Activated CD8-positive, alpha-beta memory T cell treated with anti-CD3 and anti-CD28 coated beads, Interleukin-2, amount 10 ng/mL, durations not matched to agents 7 days and 5 days (primary cell): ENCODE measurements at regions not wholly inside any gene's neighbourhood (a gene's known extent, or its start where the extent isn't known, plus 50 kb on each side); places are given as distances from the start of the nearest gene placed in this dataset.

Experiments
- ATAC-seq: fragments of 150-1000 bp; cut with Tn5 transposase; one replicate; pipeline ENCODE4 v1.10.0; 2021; ENCODE audit warnings: moderate library complexity
- CTCF ChIA-PET: fragments of 350-600 bp; sonication (Branson Sonifier 250); formaldehyde crosslinking; loops from one replicate; lab custom pipeline; 2021; ENCODE audit warnings: antibody characterized with exemption; lab: Charles Lee
- DNase-seq: peaks from one replicate; pipeline ENCODE4 v3.0.0-alpha.2; 2020
- H3K27ac Mint-ChIP-seq: one replicate; pipeline ENCODE4 v1.8.0; 2021; ENCODE audit warnings: mild to moderate bottlenecking, mixed read lengths
- H3K27me3 Mint-ChIP-seq: one replicate; pipeline ENCODE4 v1.8.0; 2021; ENCODE audit warnings: mixed read lengths
- H3K36me3 Mint-ChIP-seq: one replicate; pipeline ENCODE4 v1.8.0; 2021; ENCODE audit warnings: mild to moderate bottlenecking, mixed read lengths
- H3K4me1 Mint-ChIP-seq: one replicate; pipeline ENCODE4 v1.8.0; 2021; ENCODE audit warnings: mixed read lengths
- H3K4me3 Mint-ChIP-seq: one replicate; pipeline ENCODE4 v1.8.0; 2021; ENCODE audit warnings: mild to moderate bottlenecking, moderate library complexity, mixed read lengths
- H3K9me3 Mint-ChIP-seq: one replicate; pipeline ENCODE4 v1.8.0; 2022; ENCODE audit warnings: low read depth, mixed read lengths

DNA sequence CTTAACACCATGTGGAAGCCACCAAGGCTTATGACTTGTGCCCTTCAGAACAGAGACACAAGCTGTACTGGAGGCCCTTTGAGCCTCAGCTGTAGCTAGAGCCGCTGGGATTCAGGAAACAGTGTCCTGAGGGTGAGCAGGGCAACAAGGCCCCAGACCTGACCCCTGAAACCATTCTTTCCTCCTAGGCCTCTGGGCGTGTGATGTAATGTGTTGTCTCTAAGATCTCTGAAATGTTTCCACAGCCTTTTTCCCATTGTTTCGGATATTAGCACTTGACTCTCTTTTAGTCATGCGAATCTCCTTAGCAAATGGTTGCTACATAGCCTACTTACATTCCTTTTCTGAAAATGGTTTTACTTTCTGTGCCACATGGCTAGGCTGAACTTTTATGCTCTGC is 114.9 kb downstream of the CD8B2 start:
- Mint-ChIP-seq H3K4me1 (no peaks in the 10 kb centered on the region), H3K27me3 (peaks cover 6% of the 10 kb centered on the region), H3K27ac (no peak overlapping the region), H3K4me3 (no peak overlapping the region), H3K36me3 (no peaks in the 10 kb centered on the region), H3K9me3 (no peaks in the 10 kb centered on the region)
- CTCF ChIA-PET = no interaction called here
- ATAC-seq = no peak
- DNase-seq = no peak

DNA sequence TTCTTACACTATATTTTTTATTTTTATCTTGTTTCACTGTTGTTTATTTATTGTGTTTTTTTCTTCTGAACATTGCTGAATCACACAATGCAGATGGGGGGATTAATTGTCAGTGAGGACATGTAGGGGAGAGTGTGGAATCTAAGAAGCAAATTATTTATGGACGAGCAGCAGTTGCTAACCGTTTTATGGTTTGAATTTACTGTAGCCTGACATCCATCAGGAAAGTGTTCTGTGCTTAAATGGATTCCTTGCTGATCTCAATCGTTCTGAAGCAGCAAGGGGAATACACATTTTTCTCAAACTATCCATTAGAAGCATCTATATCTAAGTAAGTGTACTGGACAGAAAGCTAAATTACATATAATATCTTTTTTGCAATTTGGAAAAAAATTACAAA is 119.5 kb downstream of the CD8B2 start:
- ATAC-seq (no peak), DNase-seq (no peak)
- Mint-ChIP-seq H3K27me3 (peaks cover 6% of the 10 kb centered on the region), H3K36me3 (no peaks in the 10 kb centered on the region), H3K4me3 (no peak overlapping the region), H3K27ac (no peak overlapping the region), H3K4me1 (no peaks in the 10 kb centered on the region), H3K9me3 (no peaks in the 10 kb centered on the region)
- CTCF ChIA-PET = no interaction called here

DNA sequence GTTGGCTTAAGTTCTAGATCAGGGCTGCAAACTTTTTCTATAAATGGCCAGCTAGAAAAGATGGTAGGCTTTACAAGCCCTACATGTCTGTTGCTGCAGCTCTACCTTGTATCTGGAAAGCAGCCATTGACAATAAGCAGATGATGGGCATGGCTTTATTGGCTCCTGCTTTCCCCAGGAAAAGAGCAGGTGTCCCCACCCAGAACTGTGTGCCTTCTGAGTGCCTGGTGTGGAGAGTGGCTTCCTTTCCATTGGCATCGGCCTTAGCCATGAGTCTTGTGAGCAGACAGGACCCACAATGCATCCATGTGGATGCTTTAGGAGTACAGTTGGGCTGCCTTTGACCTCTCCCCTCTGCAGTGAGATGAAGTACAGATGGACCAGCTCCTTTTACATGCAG is 120.2 kb downstream of the CD8B2 start:
- no peak overlapping the region for H3K27ac Mint-ChIP-seq
- H3K36me3 Mint-ChIP-seq = no peaks in the 10 kb centered on the region
- no peaks in the 10 kb centered on the region for H3K9me3 Mint-ChIP-seq
- CTCF ChIA-PET = no interaction called here
- H3K27me3 Mint-ChIP-seq = peaks cover 6% of the 10 kb centered on the region
- no peak overlapping the region for H3K4me3 Mint-ChIP-seq
- no peaks in the 10 kb centered on the region for H3K4me1 Mint-ChIP-seq
- no peak for DNase-seq
- no peak for ATAC-seq

DNA sequence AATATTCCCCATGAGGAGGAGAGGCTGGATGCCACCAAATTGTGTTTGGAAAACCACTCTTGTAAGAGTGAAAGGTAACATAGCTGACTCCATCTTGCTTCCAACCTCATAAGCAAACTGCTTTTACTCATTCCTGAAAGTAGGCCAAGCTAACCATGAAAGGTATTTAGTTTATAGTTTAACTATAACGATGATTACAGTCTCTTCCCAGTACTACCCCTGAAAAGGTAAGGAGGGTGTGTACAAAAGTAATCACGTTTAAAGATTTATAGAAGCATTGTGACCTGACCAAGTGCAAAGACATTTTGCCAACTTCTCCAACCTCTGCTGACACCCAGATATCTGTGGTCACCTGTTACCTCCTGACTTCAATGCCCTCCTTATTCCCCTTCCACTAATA is 122.6 kb downstream of the CD8B2 start:
- Mint-ChIP-seq H3K4me3 (no peak overlapping the region), H3K4me1 (no peaks in the 10 kb centered on the region), H3K27me3 (peaks cover 6% of the 10 kb centered on the region), H3K36me3 (no peaks in the 10 kb centered on the region), H3K27ac (no peak overlapping the region), H3K9me3 (no peaks in the 10 kb centered on the region)
- DNase-seq = no peak
- CTCF ChIA-PET = no interaction called here
- ATAC-seq = no peak

DNA sequence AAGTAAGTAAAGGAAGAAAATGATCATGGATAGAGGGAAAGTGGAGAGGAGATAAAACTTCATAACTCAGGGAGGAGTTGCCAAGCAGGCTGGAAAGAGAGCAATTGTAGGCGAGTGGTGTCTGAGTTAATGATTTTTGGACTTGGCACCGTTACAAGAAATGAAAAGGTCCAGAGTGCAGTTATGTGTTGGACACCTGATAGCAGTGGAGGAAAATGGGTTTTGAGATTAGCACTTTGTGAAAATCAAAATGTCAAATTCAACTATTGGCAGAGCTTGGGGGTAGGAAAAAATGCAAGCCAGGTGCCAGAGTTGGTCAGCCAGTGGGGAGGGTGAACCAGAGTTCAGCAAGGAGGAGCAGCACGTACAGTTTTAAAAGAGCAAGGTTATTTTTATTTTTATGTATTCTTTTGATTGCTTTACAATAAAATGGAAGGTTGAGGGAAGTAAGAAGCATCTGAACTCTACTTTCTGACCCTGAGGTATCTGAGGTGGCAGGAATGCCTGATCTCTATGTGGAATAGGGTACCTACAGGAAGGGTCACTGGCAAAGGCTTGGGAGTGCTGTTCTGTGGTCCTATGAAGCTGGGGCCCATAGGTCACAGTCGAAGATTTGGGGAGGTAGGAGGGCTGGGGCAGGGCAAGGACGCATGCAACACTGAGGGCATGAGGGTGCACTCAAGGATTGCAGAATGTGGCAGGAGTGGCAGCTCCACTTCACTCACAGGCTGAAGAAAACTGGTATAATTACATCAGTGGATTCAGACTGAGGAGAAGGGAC is 127.5 kb downstream of the CD8B2 start:
- ATAC-seq = no peak
- H3K27ac Mint-ChIP-seq = no peak overlapping the region
- H3K4me3 Mint-ChIP-seq = no peak overlapping the region
- H3K4me1 Mint-ChIP-seq = no peaks in the 10 kb centered on the region
- H3K9me3 Mint-ChIP-seq = no peaks in the 10 kb centered on the region
- H3K27me3 Mint-ChIP-seq = peaks cover under 1% of the 10 kb centered on the region
- no peaks in the 10 kb centered on the region for H3K36me3 Mint-ChIP-seq
- CTCF ChIA-PET = no interaction called here
- DNase-seq = no peak

DNA sequence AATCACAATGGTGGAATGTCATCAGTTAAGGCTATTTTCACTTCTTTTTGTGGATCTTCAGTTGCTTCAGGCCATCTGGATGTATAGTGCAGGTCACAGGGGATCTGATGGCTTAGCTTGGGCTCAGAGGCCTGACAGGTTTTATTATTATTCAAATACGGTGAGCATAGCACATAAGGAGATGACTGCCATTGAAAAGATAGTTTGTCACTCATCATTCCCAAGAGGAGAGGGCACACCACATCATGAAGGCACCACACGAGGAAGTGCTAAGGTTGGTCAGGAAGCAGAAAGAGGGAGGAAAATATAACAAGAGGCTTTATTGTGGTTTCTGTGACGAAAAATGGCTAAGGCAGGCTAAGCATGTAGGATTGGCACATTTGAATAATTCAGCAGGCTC is 131.4 kb downstream of the CD8B2 start:
- H3K27ac Mint-ChIP-seq = no peak overlapping the region
- CTCF ChIA-PET = no interaction called here
- no peaks in the 10 kb centered on the region for H3K4me1 Mint-ChIP-seq
- no peaks in the 10 kb centered on the region for H3K36me3 Mint-ChIP-seq
- H3K4me3 Mint-ChIP-seq = no peak overlapping the region
- no peaks in the 10 kb centered on the region for H3K9me3 Mint-ChIP-seq
- H3K27me3 Mint-ChIP-seq = peaks cover 5% of the 10 kb centered on the region
- ATAC-seq = no peak
- DNase-seq = no peak

DNA sequence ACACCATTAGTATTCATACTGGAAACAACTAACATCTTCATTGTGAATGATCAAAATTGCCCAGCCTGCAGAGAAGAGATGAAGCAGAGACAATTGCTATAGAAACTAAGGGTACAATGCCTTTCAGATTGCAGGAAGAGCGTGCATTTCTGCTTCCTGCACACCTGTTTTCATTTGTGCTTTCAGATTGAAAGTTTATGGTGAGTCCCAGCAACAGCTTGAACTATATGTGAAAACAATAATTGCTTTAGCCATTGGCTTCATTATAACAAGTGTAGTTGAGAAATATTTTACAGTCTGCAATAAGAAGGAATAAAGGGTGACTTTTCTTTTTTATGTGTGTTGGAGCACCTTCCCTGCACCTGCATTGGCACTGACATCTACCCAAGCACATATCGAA is 136.3 kb downstream of the CD8B2 start:
- no peak overlapping the region for H3K4me3 Mint-ChIP-seq
- no peaks in the 10 kb centered on the region for H3K36me3 Mint-ChIP-seq
- CTCF ChIA-PET = no interaction called here

DNA sequence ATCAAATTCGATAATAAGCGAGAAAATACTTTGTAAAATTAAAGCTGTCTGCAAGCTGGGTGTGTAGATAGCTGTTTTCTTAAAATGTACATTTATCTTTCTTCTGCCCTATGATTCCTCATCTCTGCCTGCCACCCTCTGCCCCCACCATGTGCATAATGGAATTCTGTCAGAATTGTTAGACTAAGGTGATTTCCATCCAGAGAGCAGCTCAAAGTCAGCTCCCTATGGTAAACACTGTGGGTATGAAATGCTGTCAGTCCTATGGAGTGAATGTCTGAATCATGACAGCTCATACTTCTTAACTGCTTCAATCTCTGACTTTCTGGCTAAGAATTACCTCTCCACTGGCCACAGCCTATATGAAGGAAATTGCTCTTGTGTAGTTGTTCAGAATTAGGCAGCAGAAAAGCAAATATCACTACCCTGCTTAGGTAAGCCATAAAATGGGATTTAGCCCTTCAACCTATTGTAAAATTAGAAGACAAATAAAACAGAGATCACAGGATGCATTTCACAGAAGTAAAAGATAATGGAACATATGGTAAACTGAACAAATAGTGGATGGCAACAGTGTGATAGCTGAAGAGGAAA is 137.7 kb downstream of the CD8B2 start:
- Mint-ChIP-seq H3K27me3 (peaks cover 7% of the 10 kb centered on the region), H3K4me1 (no peaks in the 10 kb centered on the region), H3K27ac (no peak overlapping the region), H3K36me3 (no peaks in the 10 kb centered on the region), H3K4me3 (no peak overlapping the region), H3K9me3 (peaks cover 6% of the 10 kb centered on the region)
- ATAC-seq (no peak), DNase-seq (no peak)
- CTCF ChIA-PET = no interaction called here

More for the DNA sequence above, 136.3 kb downstream of the CD8B2 start:
- ATAC-seq (no peak), DNase-seq (no peak)
- Mint-ChIP-seq H3K9me3 (peaks cover 4% of the 10 kb centered on the region), H3K27me3 (peaks cover 9% of the 10 kb centered on the region), H3K27ac (no peak overlapping the region), H3K4me1 (no peaks in the 10 kb centered on the region)

DNA sequence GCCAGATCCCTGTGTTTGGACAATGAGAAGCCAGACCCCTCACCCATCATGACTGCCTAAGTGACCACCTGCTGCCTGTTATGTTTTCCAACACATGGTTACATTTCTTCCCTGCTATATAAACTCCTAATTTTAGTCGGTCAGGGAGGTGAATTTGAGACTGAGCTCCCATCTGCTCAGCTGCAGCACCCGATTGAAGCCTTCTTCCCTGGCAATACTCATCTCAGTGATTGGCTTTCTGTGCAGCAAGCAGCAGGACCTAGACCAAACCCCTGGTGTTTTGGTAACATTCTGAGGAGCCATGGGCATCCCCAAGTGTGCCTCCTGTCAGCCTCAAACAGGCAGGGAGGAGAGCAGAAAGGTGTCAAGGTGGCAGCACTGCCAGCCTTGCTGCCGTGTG is 141.2 kb downstream of the CD8B2 start:
- Mint-ChIP-seq H3K4me3 (no peak overlapping the region), H3K36me3 (no peaks in the 10 kb centered on the region), H3K27me3 (peaks cover 4% of the 10 kb centered on the region), H3K27ac (no peak overlapping the region), H3K9me3 (peaks cover 6% of the 10 kb centered on the region), H3K4me1 (no peaks in the 10 kb centered on the region)
- CTCF ChIA-PET = no interaction called here
- DNase-seq (no peak), ATAC-seq (no peak)

DNA sequence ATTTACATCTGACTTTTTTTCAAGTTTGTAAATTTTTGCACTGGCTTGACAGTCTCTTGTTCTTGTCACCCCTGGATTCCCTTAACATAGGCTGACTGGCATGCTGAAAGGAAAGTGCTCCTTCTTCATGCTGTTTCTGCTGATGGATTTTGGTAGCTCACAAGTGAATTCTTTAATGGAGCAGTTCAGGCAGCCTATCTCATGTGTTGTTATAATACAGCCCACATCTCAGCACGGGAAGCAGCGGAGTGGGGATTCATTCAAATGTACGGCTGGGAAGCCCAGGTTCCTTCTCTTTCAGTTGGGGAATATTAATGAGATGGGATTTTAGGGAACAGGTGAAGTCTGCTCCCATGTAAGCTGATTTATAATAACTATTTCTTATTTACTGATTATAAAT is 142.8 kb downstream of the CD8B2 start:
- CTCF ChIA-PET = no interaction called here
- no peaks in the 10 kb centered on the region for H3K4me1 Mint-ChIP-seq
- DNase-seq = no peak
- H3K27ac Mint-ChIP-seq = no peak overlapping the region
- H3K36me3 Mint-ChIP-seq = no peaks in the 10 kb centered on the region
- peaks cover 6% of the 10 kb centered on the region for H3K9me3 Mint-ChIP-seq
- no peak for ATAC-seq
- no peak overlapping the region for H3K4me3 Mint-ChIP-seq
- peaks cover 3% of the 10 kb centered on the region for H3K27me3 Mint-ChIP-seq

DNA sequence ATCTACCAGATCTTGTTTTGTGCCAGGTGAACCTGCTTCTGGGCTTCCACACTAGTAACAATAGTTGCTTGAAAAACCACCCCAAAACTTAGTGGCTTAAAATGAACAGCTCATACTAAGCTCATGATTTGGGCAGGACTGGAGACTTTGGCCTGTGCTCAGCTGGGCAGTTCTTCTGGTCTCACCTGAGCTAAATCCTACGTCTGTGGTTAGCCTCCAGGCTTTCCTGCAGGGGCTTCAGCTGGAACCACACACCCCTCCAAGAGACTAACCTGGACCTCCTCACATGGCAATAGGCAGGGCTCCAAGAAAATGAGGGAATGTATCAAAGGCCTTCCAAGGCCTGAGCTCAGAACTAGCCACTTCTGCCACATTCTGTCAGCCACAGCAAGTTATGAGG is 144.1 kb downstream of the CD8B2 start:
- Mint-ChIP-seq H3K9me3 (peaks cover 6% of the 10 kb centered on the region), H3K4me3 (no peak overlapping the region), H3K36me3 (no peaks in the 10 kb centered on the region), H3K27me3 (no peaks in the 10 kb centered on the region), H3K27ac (no peak overlapping the region), H3K4me1 (no peaks in the 10 kb centered on the region)
- no peak for ATAC-seq
- CTCF ChIA-PET = no interaction called here
- DNase-seq = no peak

DNA sequence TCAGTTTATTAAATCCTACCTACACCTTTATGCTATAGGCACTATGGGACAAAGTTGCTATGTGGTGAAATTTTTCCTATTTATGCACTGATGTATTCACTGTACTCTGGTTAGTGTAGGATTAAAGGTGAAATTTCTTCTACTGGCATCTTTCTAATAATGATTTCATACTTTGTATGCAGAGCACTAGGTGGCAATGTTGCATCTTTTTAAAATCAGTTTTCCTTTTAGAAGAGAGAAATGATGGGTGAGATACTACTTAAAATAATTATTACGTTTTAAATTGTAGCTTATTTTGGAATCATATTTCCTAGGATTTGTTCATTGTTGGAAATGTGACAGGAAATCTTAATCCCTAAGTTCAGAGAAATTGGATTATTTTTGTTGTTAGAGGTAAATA is 150.9 kb downstream of the CD8B2 start:
- H3K4me1 Mint-ChIP-seq = no peaks in the 10 kb centered on the region
- CTCF ChIA-PET = no interaction called here

DNA sequence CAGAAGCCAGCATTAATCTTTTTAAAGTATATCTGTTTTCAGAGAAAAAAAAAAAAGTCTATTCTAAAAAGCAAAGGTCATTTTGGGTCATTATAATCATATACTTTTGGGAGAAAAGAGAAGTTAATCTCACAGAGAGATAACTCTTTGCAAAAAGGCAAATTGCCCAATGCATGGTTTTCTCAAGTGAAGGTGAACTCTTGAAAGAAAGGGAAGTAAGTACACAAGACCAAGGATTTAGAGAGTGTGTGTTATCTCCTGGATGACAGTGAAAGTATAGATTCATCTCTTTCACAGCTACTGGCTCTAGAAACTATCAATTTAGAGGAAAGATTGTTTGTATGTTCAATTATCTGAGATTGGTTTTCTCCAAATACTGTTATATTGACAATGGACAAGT is 151.4 kb downstream of the CD8B2 start:
- Mint-ChIP-seq H3K4me3 (no peak overlapping the region), H3K36me3 (no peaks in the 10 kb centered on the region), H3K4me1 (no peaks in the 10 kb centered on the region), H3K9me3 (no peaks in the 10 kb centered on the region), H3K27ac (no peak overlapping the region), H3K27me3 (no peaks in the 10 kb centered on the region)
- DNase-seq = no peak
- no peak for ATAC-seq
- CTCF ChIA-PET = no interaction called here

More for the DNA sequence above, 150.9 kb downstream of the CD8B2 start:
- H3K27me3 Mint-ChIP-seq = no peaks in the 10 kb centered on the region
- ATAC-seq = no peak
- no peaks in the 10 kb centered on the region for H3K36me3 Mint-ChIP-seq
- no peaks in the 10 kb centered on the region for H3K9me3 Mint-ChIP-seq
- DNase-seq = no peak
- H3K4me3 Mint-ChIP-seq = no peak overlapping the region
- H3K27ac Mint-ChIP-seq = no peak overlapping the region

DNA sequence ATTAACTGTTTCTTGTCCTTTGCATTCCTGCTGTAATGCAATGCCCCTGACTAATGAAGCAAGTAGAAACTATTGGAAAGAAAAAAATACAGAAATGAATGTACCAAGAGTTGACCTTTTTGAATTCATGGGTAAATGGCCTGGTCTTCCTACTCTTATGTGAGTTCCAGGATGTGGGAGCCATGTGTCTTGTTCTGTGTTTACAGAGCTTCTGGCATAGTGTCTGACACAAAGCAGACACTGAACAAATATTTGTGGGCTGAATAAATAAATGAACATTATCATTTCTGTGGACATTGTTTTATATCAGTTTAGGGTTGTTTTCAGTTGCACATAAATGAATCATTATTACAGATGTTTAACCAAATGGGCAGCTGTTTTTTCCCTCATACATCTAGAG is 155.5 kb downstream of the CD8B2 start:
- H3K27me3 Mint-ChIP-seq = no peaks in the 10 kb centered on the region
- DNase-seq (no peak), ATAC-seq (no peak)
- H3K4me3 Mint-ChIP-seq = no peak overlapping the region
- no peak overlapping the region for H3K27ac Mint-ChIP-seq
- CTCF ChIA-PET = no interaction called here
- no peaks in the 10 kb centered on the region for H3K4me1 Mint-ChIP-seq
- H3K36me3 Mint-ChIP-seq = no peaks in the 10 kb centered on the region
- no peaks in the 10 kb centered on the region for H3K9me3 Mint-ChIP-seq
